Liver (tissue), 8 donors: ENCODE measurements at regions not wholly inside any gene's neighbourhood (a gene's known extent, or its start where the extent isn't known, plus 50 kb on each side); places are given as distances from the start of the nearest gene placed in this dataset.

Experiments used
- DNase-seq: peaks from one replicate; pipeline ENCODE4 v3.0.0-alpha.2; 2017; ENCODE audit warnings: low spot score
- H3K27ac ChIP-seq, 2 donors: one replicate each; pipeline ENCODE4 v1.7.0; 2013; ENCODE audit warnings: inconsistent platforms in 2 of 2, low read length in 2 of 2, control low read depth in 1 of 2, low read depth in 1 of 2, mild to moderate bottlenecking in 1 of 2
- H3K27me3 ChIP-seq, 4 donors: one replicate each; pipeline versions ENCODE4 v1.6.1 to v1.7.0; 2013; ENCODE audit warnings: low read length in 3 of 4, inconsistent platforms in 1 of 4, mild to moderate bottlenecking in 1 of 4, moderate library complexity in 1 of 4; ENCODE audit not compliant: control insufficient read depth in 4 of 4, insufficient read depth in 4 of 4
- H3K36me3 ChIP-seq, 4 donors: one replicate each; pipeline versions ENCODE4 v1.6.1 to v1.7.0; 2013; ENCODE audit warnings: low read length in 3 of 4, mild to moderate bottlenecking in 3 of 4, low read depth in 1 of 4, moderate library complexity in 1 of 4; ENCODE audit not compliant: control insufficient read depth in 4 of 4, insufficient read depth in 3 of 4
- H3K4me1 ChIP-seq, 4 donors: one replicate each; pipeline versions ENCODE4 v1.6.1 to v1.7.0; 2013; ENCODE audit warnings: low read length in 3 of 4, mild to moderate bottlenecking in 3 of 4, moderate library complexity in 1 of 4; ENCODE audit not compliant: control insufficient read depth in 4 of 4, insufficient read depth in 4 of 4
- H3K4me3 ChIP-seq, 3 donors: one replicate each; pipeline versions ENCODE4 v1.6.1 to v1.7.0; 2013; ENCODE audit warnings: low read length in 3 of 3, control low read depth in 1 of 3, low read depth in 1 of 3, mild to moderate bottlenecking in 1 of 3
- H3K9ac ChIP-seq, 2 donors: one replicate each; pipeline ENCODE4 v1.7.0; 2013; ENCODE audit warnings: low read length in 2 of 2, mild to moderate bottlenecking in 2 of 2, moderate library complexity in 2 of 2, control low read depth in 1 of 2, low read depth in 1 of 2
- H3K9me3 ChIP-seq, 4 donors: one replicate each; pipeline versions ENCODE4 v1.6.1 to v1.7.0; 2013; ENCODE audit warnings: low read length in 3 of 4; ENCODE audit not compliant: control insufficient read depth in 4 of 4
- CTCF ChIP-seq: fragments of 150-350 bp; IDR thresholded peaks from 2 replicates; pipeline ENCODE4 v1.5.1; 2017; ENCODE audit warnings: improper control_type of control experiment, low read depth, low read length; ENCODE audit not compliant: missing input control
- EGR1 ChIP-seq, 2 donors: IDR thresholded peaks; 2 replicates each; pipeline ENCODE4 v1.6.1; 2016 to 2018; ENCODE audit warnings: antibody characterized with exemption in 2 of 2, low read depth in 2 of 2
- FOXA1 ChIP-seq: IDR thresholded peaks from 2 replicates; pipeline ENCODE4 v1.6.1; 2016; ENCODE audit warnings: antibody characterized with exemption
- GABPA ChIP-seq, 2 donors: IDR thresholded peaks in 1 of 2; conservative IDR thresholded peaks in 1 of 2; 2 replicates each; pipeline ENCODE4 v1.6.1; 2016; ENCODE audit warnings: antibody characterized with exemption in 2 of 2, mild to moderate bottlenecking in 1 of 2, moderate library complexity in 1 of 2
- HNF4A ChIP-seq, 2 donors: conservative IDR thresholded peaks; 2 replicates each; pipeline ENCODE4 v1.6.1; 2016; ENCODE audit warnings: antibody characterized with exemption in 2 of 2, mild to moderate bottlenecking in 2 of 2
- JUND ChIP-seq, 2 donors: IDR thresholded peaks; 2 replicates each; pipeline ENCODE4 v1.6.1; 2016; ENCODE audit warnings: antibody characterized with exemption in 2 of 2
- MAX ChIP-seq: IDR thresholded peaks from 2 replicates; pipeline ENCODE4 v1.6.1; 2016; ENCODE audit warnings: antibody characterized with exemption
- NR2F2 ChIP-seq: IDR thresholded peaks from 2 replicates; pipeline ENCODE4 v1.6.1; 2016; ENCODE audit warnings: antibody characterized with exemption
- RAD21 ChIP-seq, 2 donors: IDR thresholded peaks; 2 replicates each; pipeline ENCODE4 v1.6.1; 2016; ENCODE audit warnings: antibody characterized with exemption in 2 of 2, mild to moderate bottlenecking in 2 of 2
- SP1 ChIP-seq: IDR thresholded peaks from 2 replicates; pipeline ENCODE4 v1.6.1; 2018; ENCODE audit warnings: antibody characterized with exemption, mild to moderate bottlenecking
- TAF1 ChIP-seq: conservative IDR thresholded peaks from 2 replicates; pipeline ENCODE4 v1.6.1; 2016; ENCODE audit warnings: antibody characterized with exemption, mild to moderate bottlenecking
- YY1 ChIP-seq: IDR thresholded peaks from 2 replicates; pipeline ENCODE4 v1.6.1; 2016; ENCODE audit warnings: antibody characterized with exemption, mild to moderate bottlenecking
- WGBS: extraction: QIAGEN DNeasy Blood & Tissue Kit; methylation state at CpG from one replicate; pipeline ENCODE4 v1.1.7; 2013; 5-methylcytosine and 5-hydroxymethylcytosine counted together
- TF ChIP-seq, protein P1 (sequence below): IDR thresholded peaks from 2 replicates; pipeline ENCODE4 v1.6.1; 2016; ENCODE audit warnings: antibody characterized with exemption
- TF ChIP-seq, protein P2 (sequence below): IDR thresholded peaks from 2 replicates; pipeline ENCODE4 v1.6.1; 2016; ENCODE audit warnings: antibody characterized with exemption, mild to moderate bottlenecking
- donor health status: healthy.
- donor health status: healthy.
- donor health status: healthy.
- donor health status: healthy.
- donor health status: healthy.

GRCh38 chr2:15773846-15774245 is 166.5 kb upstream of the MYCN start:
- Histone ChIP-seq H3K27me3 (no peaks in the 10 kb centered on the region), H3K9ac (no peak overlapping the region), H3K36me3 (no peaks in the 10 kb centered on the region), H3K4me1 (peaks cover 6 to 20% (median 16%) of the 10 kb centered on the region in 4 donors), H3K9me3 (no peaks in the 10 kb centered on the region), H3K4me3 (no peak overlapping the region), H3K27ac (no peak overlapping the region)
- no peak for DNase-seq
- no peak for TF ChIP-seq SP1
- TF ChIP-seq, protein P1, sequence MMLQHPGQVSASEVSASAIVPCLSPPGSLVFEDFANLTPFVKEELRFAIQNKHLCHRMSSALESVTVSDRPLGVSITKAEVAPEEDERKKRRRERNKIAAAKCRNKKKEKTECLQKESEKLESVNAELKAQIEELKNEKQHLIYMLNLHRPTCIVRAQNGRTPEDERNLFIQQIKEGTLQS: no peak
- no peak for TF ChIP-seq HNF4A (conservative IDR thresholded peaks at IDR 0.05)
- TF ChIP-seq, protein P2, sequence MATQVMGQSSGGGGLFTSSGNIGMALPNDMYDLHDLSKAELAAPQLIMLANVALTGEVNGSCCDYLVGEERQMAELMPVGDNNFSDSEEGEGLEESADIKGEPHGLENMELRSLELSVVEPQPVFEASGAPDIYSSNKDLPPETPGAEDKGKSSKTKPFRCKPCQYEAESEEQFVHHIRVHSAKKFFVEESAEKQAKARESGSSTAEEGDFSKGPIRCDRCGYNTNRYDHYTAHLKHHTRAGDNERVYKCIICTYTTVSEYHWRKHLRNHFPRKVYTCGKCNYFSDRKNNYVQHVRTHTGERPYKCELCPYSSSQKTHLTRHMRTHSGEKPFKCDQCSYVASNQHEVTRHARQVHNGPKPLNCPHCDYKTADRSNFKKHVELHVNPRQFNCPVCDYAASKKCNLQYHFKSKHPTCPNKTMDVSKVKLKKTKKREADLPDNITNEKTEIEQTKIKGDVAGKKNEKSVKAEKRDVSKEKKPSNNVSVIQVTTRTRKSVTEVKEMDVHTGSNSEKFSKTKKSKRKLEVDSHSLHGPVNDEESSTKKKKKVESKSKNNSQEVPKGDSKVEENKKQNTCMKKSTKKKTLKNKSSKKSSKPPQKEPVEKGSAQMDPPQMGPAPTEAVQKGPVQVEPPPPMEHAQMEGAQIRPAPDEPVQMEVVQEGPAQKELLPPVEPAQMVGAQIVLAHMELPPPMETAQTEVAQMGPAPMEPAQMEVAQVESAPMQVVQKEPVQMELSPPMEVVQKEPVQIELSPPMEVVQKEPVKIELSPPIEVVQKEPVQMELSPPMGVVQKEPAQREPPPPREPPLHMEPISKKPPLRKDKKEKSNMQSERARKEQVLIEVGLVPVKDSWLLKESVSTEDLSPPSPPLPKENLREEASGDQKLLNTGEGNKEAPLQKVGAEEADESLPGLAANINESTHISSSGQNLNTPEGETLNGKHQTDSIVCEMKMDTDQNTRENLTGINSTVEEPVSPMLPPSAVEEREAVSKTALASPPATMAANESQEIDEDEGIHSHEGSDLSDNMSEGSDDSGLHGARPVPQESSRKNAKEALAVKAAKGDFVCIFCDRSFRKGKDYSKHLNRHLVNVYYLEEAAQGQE: no peak
- TF ChIP-seq JUND (IDR thresholded peaks at IDR 0.05): no peak
- no peak for TF ChIP-seq MAX
- no peak for TF ChIP-seq CTCF
- WGBS: 94% methylated on average over 5 of the region's 5 CpGs

DNA sequence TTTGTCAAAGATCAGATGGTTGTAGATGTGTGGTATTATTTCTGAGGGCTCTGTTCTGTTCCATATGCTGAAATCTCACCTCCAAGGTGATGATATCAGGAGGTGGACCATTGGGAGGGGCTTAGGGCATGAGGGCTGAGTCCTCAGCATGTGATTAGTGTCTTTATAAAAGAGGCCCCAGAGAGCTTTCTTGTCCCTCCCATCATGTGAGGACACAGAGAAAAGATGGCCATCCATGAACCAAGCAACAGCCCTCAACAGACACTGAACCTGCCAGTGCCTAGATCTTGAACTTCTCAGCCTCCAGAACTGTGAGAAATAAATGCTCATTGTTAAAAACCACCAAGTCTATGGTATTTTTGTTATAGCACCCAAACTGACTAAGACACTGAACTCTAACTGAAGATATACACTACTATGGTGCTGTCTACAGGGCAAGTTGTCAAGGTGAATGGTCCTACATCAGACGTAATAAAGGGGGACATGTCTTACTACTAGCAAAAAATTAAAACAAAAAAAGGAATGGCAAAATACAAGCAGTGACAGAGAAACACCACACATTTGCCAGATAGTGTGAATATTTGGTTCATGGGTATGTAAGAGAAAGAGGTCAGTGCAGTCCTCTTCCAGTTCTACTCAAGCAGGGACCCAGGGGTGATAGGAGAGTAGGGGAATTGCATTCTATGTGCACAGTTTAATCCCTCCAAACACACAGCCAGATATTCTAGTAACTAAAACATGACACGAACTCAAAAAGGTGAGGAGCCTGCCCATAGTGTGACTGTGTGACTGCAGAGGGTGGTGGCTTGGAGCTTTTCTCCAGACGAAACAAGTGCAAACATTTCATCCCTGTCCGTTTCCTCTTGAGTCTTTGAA is 164.4 kb upstream of the MYCN start:
- H3K9ac ChIP-seq: no peak overlapping the region
- H3K27ac ChIP-seq: no peak overlapping the region
- H3K9me3 ChIP-seq: no peaks in the 10 kb centered on the region
- H3K4me1 ChIP-seq: peaks cover 11 to 32% (median 23%) of the 10 kb centered on the region in 4 donors
- no peak for DNase-seq
- no peak overlapping the region for H3K4me3 ChIP-seq
- no peaks in the 10 kb centered on the region for H3K27me3 ChIP-seq
- WGBS: 43% methylated on average over 4 of the region's 4 CpGs
- H3K36me3 ChIP-seq: no peaks in the 10 kb centered on the region
- no peak for TF ChIP-seq TAF1
- TF ChIP-seq RAD21 (IDR thresholded peaks at IDR 0.05): no peak

GRCh38 chr2:15776629-15776919 is 163.8 kb upstream of the MYCN start:
- H3K9ac ChIP-seq: no peak overlapping the region
- no peaks in the 10 kb centered on the region for H3K9me3 ChIP-seq
- 28% methylated on average over 3 of the region's 3 CpGs for WGBS
- H3K27ac ChIP-seq: peak overlapping the region in 1 of 2 donors; percentile 9
- H3K36me3 ChIP-seq: no peaks in the 10 kb centered on the region
- H3K4me3 ChIP-seq: no peak overlapping the region
- no peak for DNase-seq
- no peaks in the 10 kb centered on the region for H3K27me3 ChIP-seq
- peaks cover 16 to 38% (median 28%) of the 10 kb centered on the region in 4 donors for H3K4me1 ChIP-seq
- TF ChIP-seq MAX (peak; percentile 98), RAD21 (IDR thresholded peaks at IDR 0.05) (peak; percentile 68 to 71), GABPA (IDR thresholded peaks at IDR 0.05 in 1 of 2, conservative IDR thresholded peaks at IDR 0.05 in 1 of 2) (peak in 1 of 2 donors; percentile 64), YY1 (peak; percentile 92), FOXA1 (peak; percentile 96), EGR1 (IDR thresholded peaks at IDR 0.05; ENCODE audit: low read depth in 2 of 2) (peak in 1 of 2 donors; percentile 89), NR2F2 (peak; percentile 80), CTCF (no peak), JUND (IDR thresholded peaks at IDR 0.05) (peak; percentile 54 to 93), TAF1 (no peak)
- TF ChIP-seq, protein P1: peak; percentile 90
